ENCODE measurements at regions not wholly inside any gene's neighbourhood (a gene's known extent, or its start where the extent isn't known, plus 50 kb on each side); places are given as distances from the start of the nearest gene placed in this dataset.

GRCh38 chrX:117002981-117003380 is 540.2 kb upstream of the CT83 start:
- Histone ChIP-seq H3K27ac (ENCODE audit: low read depth, low read length) (no peak overlapping the region), H3K9me3 (ENCODE audit: control insufficient read depth in 1 of 2, low read length in 2 of 2) (no peaks in the 10 kb centered on the region), H3K27me3 (ENCODE audit: insufficient read depth, low read length) (no peaks in the 10 kb centered on the region), H3K4me1 (ENCODE audit: insufficient read depth, low read length) (no peaks in the 10 kb centered on the region), H3K4me3 (ENCODE audit: low read length in 2 of 2) (no peak overlapping the region), H3K36me3 (ENCODE audit: insufficient read depth, low read length) (no peaks in the 10 kb centered on the region)
- Mint-ChIP-seq H3K36me3 (no peaks in the 10 kb centered on the region), H3K9me3 (peaks cover 0 to 7% (median under 1%) of the 10 kb centered on the region in 8 donors), H3K4me1 (no peaks in the 10 kb centered on the region), H3K27me3 (no peaks in the 10 kb centered on the region), H3K27ac (no peak overlapping the region), H3K4me3 (no peak overlapping the region)
- ChIA-PET CTCF (ENCODE audit: partially characterized antibody) (no interaction called here), POLR2A (ENCODE audit: partially characterized antibody) (no interaction called here)
- intact Hi-C loops (cut with micrococcal nuclease): no loop called here
- no peak for DNase-seq

- DNase-seq: no peak
- no peak overlapping the region for H3K27ac ChIP-seq (ENCODE audit: low read depth, low read length)
- H3K9me3 ChIP-seq (ENCODE audit: control insufficient read depth in 1 of 2, low read length in 2 of 2): no peaks in the 10 kb centered on the region
- no peaks in the 10 kb centered on the region for H3K27me3 ChIP-seq (ENCODE audit: insufficient read depth, low read length)
- CTCF ChIA-PET (ENCODE audit: partially characterized antibody): no interaction called here
- POLR2A ChIA-PET (ENCODE audit: partially characterized antibody): no interaction called here
- H3K9me3 Mint-ChIP-seq: peaks cover 0 to 13% (median 8%) of the 10 kb centered on the region in 8 donors
- no peak overlapping the region for H3K4me3 ChIP-seq (ENCODE audit: low read length in 2 of 2)
- no peak overlapping the region for H3K27ac Mint-ChIP-seq
- no peak overlapping the region for H3K4me3 Mint-ChIP-seq
- H3K36me3 Mint-ChIP-seq: no peaks in the 10 kb centered on the region
- no peaks in the 10 kb centered on the region for H3K36me3 ChIP-seq (ENCODE audit: insufficient read depth, low read length)
- intact Hi-C loops (cut with micrococcal nuclease): no loop called here
- no peaks in the 10 kb centered on the region for H3K27me3 Mint-ChIP-seq
- H3K4me1 ChIP-seq (ENCODE audit: insufficient read depth, low read length): no peaks in the 10 kb centered on the region
- H3K4me1 Mint-ChIP-seq: no peaks in the 10 kb centered on the region
Observed at GRCh38 chrX:116975517-116975916, 512.7 kb upstream of the CT83 start.

- no peaks in the 10 kb centered on the region for H3K27me3 ChIP-seq (ENCODE audit: insufficient read depth, low read length)
- no peaks in the 10 kb centered on the region for H3K36me3 ChIP-seq (ENCODE audit: insufficient read depth, low read length)
- intact Hi-C loops (cut with micrococcal nuclease): no loop called here
- H3K9me3 ChIP-seq (ENCODE audit: control insufficient read depth in 1 of 2, low read length in 2 of 2): no peaks in the 10 kb centered on the region
- H3K4me3 ChIP-seq (ENCODE audit: low read length in 2 of 2): no peak overlapping the region
- peak overlapping the region in 1 of 7 donors; percentile 39 for H3K27ac Mint-ChIP-seq
- H3K27ac ChIP-seq (ENCODE audit: low read depth, low read length): no peak overlapping the region
- ChIA-PET POLR2A (ENCODE audit: partially characterized antibody) (no interaction called here), CTCF (ENCODE audit: partially characterized antibody) (no interaction called here)
- no peak for DNase-seq
- H3K36me3 Mint-ChIP-seq: no peaks in the 10 kb centered on the region
- no peaks in the 10 kb centered on the region for H3K4me1 ChIP-seq (ENCODE audit: insufficient read depth, low read length)
- H3K4me1 Mint-ChIP-seq: no peaks in the 10 kb centered on the region
- H3K27me3 Mint-ChIP-seq: no peaks in the 10 kb centered on the region
- no peak overlapping the region for H3K4me3 Mint-ChIP-seq
- H3K9me3 Mint-ChIP-seq: peaks cover 0 to 9% (median 3%) of the 10 kb centered on the region in 8 donors
Observed at GRCh38 chrX:116972362-116972761, 509.6 kb upstream of the CT83 start.

GRCh38 chrX:116961872-116962582 is 499.3 kb upstream of the CT83 start:
- ChIA-PET POLR2A (ENCODE audit: partially characterized antibody) (no interaction called here), CTCF (ENCODE audit: partially characterized antibody) (no interaction called here)
- no peaks in the 10 kb centered on the region for H3K4me1 ChIP-seq (ENCODE audit: insufficient read depth, low read length)
- Mint-ChIP-seq H3K4me3 (no peak overlapping the region), H3K4me1 (no peaks in the 10 kb centered on the region), H3K27ac (no peak overlapping the region), H3K27me3 (no peaks in the 10 kb centered on the region), H3K36me3 (no peaks in the 10 kb centered on the region), H3K9me3 (peaks cover 0 to 8% (median 1%) of the 10 kb centered on the region in 8 donors)
- intact Hi-C loops (cut with micrococcal nuclease): no loop called here
- H3K36me3 ChIP-seq (ENCODE audit: insufficient read depth, low read length): no peaks in the 10 kb centered on the region
- no peaks in the 10 kb centered on the region for H3K9me3 ChIP-seq (ENCODE audit: control insufficient read depth in 1 of 2, low read length in 2 of 2)
- no peak overlapping the region for H3K4me3 ChIP-seq (ENCODE audit: low read length in 2 of 2)
- H3K27me3 ChIP-seq (ENCODE audit: insufficient read depth, low read length): no peaks in the 10 kb centered on the region
- DNase-seq: no peak
- H3K27ac ChIP-seq (ENCODE audit: low read depth, low read length): no peak overlapping the region

- H3K9me3 ChIP-seq (ENCODE audit: control insufficient read depth in 1 of 2, low read length in 2 of 2): no peaks in the 10 kb centered on the region
- H3K27me3 ChIP-seq (ENCODE audit: insufficient read depth, low read length): no peaks in the 10 kb centered on the region
- H3K36me3 ChIP-seq (ENCODE audit: insufficient read depth, low read length): no peaks in the 10 kb centered on the region
- intact Hi-C loops (cut with micrococcal nuclease): no loop called here
- no peak overlapping the region for H3K4me3 ChIP-seq (ENCODE audit: low read length in 2 of 2)
- no peaks in the 10 kb centered on the region for H3K36me3 Mint-ChIP-seq
- H3K4me1 Mint-ChIP-seq: no peaks in the 10 kb centered on the region
- ChIA-PET POLR2A (ENCODE audit: partially characterized antibody) (no interaction called here), CTCF (ENCODE audit: partially characterized antibody) (no interaction called here)
- H3K27ac Mint-ChIP-seq: no peak overlapping the region
- H3K27ac ChIP-seq (ENCODE audit: low read depth, low read length): no peak overlapping the region
- no peaks in the 10 kb centered on the region for H3K4me1 ChIP-seq (ENCODE audit: insufficient read depth, low read length)
- peaks cover 0 to 7% (median 0%) of the 10 kb centered on the region in 8 donors for H3K9me3 Mint-ChIP-seq
- H3K27me3 Mint-ChIP-seq: no peaks in the 10 kb centered on the region
- no peak for DNase-seq
- no peak overlapping the region for H3K4me3 Mint-ChIP-seq
Observed at GRCh38 chrX:116930311-116930710, 467.5 kb upstream of the CT83 start.

- no peaks in the 10 kb centered on the region for H3K4me1 Mint-ChIP-seq
- peaks cover 0 to 17% (median 7%) of the 10 kb centered on the region in 8 donors for H3K9me3 Mint-ChIP-seq
- no peak for DNase-seq
- intact Hi-C loops (cut with micrococcal nuclease): no loop called here
- no peak overlapping the region for H3K4me3 ChIP-seq (ENCODE audit: low read length in 2 of 2)
- ChIA-PET CTCF (ENCODE audit: partially characterized antibody) (no interaction called here), POLR2A (ENCODE audit: partially characterized antibody) (no interaction called here)
- no peaks in the 10 kb centered on the region for H3K27me3 ChIP-seq (ENCODE audit: insufficient read depth, low read length)
- H3K27me3 Mint-ChIP-seq: no peaks in the 10 kb centered on the region
- no peaks in the 10 kb centered on the region for H3K36me3 Mint-ChIP-seq
- no peaks in the 10 kb centered on the region for H3K4me1 ChIP-seq (ENCODE audit: insufficient read depth, low read length)
- H3K9me3 ChIP-seq (ENCODE audit: control insufficient read depth in 1 of 2, low read length in 2 of 2): no peaks in the 10 kb centered on the region
- no peaks in the 10 kb centered on the region for H3K36me3 ChIP-seq (ENCODE audit: insufficient read depth, low read length)
- no peak overlapping the region for H3K4me3 Mint-ChIP-seq
- H3K27ac ChIP-seq (ENCODE audit: low read depth, low read length): no peak overlapping the region
- no peak overlapping the region for H3K27ac Mint-ChIP-seq
Observed at GRCh38 chrX:116897526-116897925, 434.8 kb upstream of the CT83 start.

- no peak overlapping the region for H3K4me3 Mint-ChIP-seq
- intact Hi-C loops (cut with micrococcal nuclease): no loop called here
- ChIA-PET POLR2A (ENCODE audit: partially characterized antibody) (no interaction called here), CTCF (ENCODE audit: partially characterized antibody) (no interaction called here)
- H3K36me3 Mint-ChIP-seq: no peaks in the 10 kb centered on the region
- H3K27ac ChIP-seq (ENCODE audit: low read depth, low read length): no peak overlapping the region
- peaks cover 0 to 8% (median 0%) of the 10 kb centered on the region in 8 donors for H3K9me3 Mint-ChIP-seq
- no peaks in the 10 kb centered on the region for H3K36me3 ChIP-seq (ENCODE audit: insufficient read depth, low read length)
- DNase-seq: no peak
- H3K4me1 Mint-ChIP-seq: no peaks in the 10 kb centered on the region
- H3K27me3 Mint-ChIP-seq: no peaks in the 10 kb centered on the region
- no peak overlapping the region for H3K4me3 ChIP-seq (ENCODE audit: low read length in 2 of 2)
- no peaks in the 10 kb centered on the region for H3K9me3 ChIP-seq (ENCODE audit: control insufficient read depth in 1 of 2, low read length in 2 of 2)
- H3K27ac Mint-ChIP-seq: no peak overlapping the region
- no peaks in the 10 kb centered on the region for H3K27me3 ChIP-seq (ENCODE audit: insufficient read depth, low read length)
- H3K4me1 ChIP-seq (ENCODE audit: insufficient read depth, low read length): no peaks in the 10 kb centered on the region
Observed at GRCh38 chrX:116881961-116882360, 419.2 kb upstream of the CT83 start.

- POLR2A ChIA-PET (ENCODE audit: partially characterized antibody): no interaction called here
- Mint-ChIP-seq H3K27me3 (no peaks in the 10 kb centered on the region), H3K4me3 (no peak overlapping the region), H3K9me3 (peaks cover 0 to 4% (median 0%) of the 10 kb centered on the region in 8 donors), H3K27ac (no peak overlapping the region), H3K36me3 (no peaks in the 10 kb centered on the region), H3K4me1 (no peaks in the 10 kb centered on the region)
- Histone ChIP-seq H3K27me3 (ENCODE audit: insufficient read depth, low read length) (no peaks in the 10 kb centered on the region), H3K27ac (ENCODE audit: low read depth, low read length) (no peak overlapping the region), H3K36me3 (ENCODE audit: insufficient read depth, low read length) (no peaks in the 10 kb centered on the region), H3K9me3 (ENCODE audit: control insufficient read depth in 1 of 2, low read length in 2 of 2) (no peaks in the 10 kb centered on the region), H3K4me3 (ENCODE audit: low read length in 2 of 2) (no peak overlapping the region), H3K4me1 (ENCODE audit: insufficient read depth, low read length) (no peaks in the 10 kb centered on the region)
- CTCF ChIA-PET (ENCODE audit: partially characterized antibody): no interaction called here
- DNase-seq: no peak
- intact Hi-C loops (cut with micrococcal nuclease): no loop called here
Observed at GRCh38 chrX:116873671-116874070, 410.9 kb upstream of the CT83 start.
